ENCODE measurements at regions not wholly inside any gene's neighbourhood (a gene's known extent, or its start where the extent isn't known, plus 50 kb on each side); places are given as distances from the start of the nearest gene placed in this dataset.

- peaks cover 41% of the 10 kb centered on the region for H3K27me3 ChIP-seq
- H3K9me3 ChIP-seq: no peaks in the 10 kb centered on the region
- H3K27ac ChIP-seq: no peak overlapping the region
- no peaks in the 10 kb centered on the region for H3K36me3 ChIP-seq
- peaks cover 0 to 5% of the 10 kb centered on the region in 2 experiments for H3K4me1 ChIP-seq (ENCODE audit: control insufficient read depth in 1 of 2, insufficient read depth in 1 of 2, low read depth in 1 of 2, low read length in 1 of 2)
- TF ChIP-seq CTCF (IDR thresholded peaks at IDR 0.05): no peak
- no peak overlapping the region for H3K4me3 ChIP-seq (ENCODE audit: low read depth in 1 of 2, low read length in 1 of 2)
Measured at GRCh38 chr9:113692256-113692655, 183.9 kb upstream of the ZNF618 start.

- Histone ChIP-seq H3K27ac (no peak overlapping the region), H3K36me3 (no peaks in the 10 kb centered on the region), H3K4me3 (ENCODE audit: low read depth in 1 of 2, low read length in 1 of 2) (no peak overlapping the region), H3K9me3 (no peaks in the 10 kb centered on the region), H3K4me1 (ENCODE audit: control insufficient read depth in 1 of 2, insufficient read depth in 1 of 2, low read depth in 1 of 2, low read length in 1 of 2) (no peaks in the 10 kb centered on the region), H3K27me3 (peaks cover 15% of the 10 kb centered on the region)
- no peak for TF ChIP-seq CTCF (IDR thresholded peaks at IDR 0.05)
Measured at GRCh38 chr9:113694912-113695311, 181.2 kb upstream of the ZNF618 start.

- H3K4me1 ChIP-seq (ENCODE audit: control insufficient read depth in 1 of 2, insufficient read depth in 1 of 2, low read depth in 1 of 2, low read length in 1 of 2): no peaks in the 10 kb centered on the region
- H3K36me3 ChIP-seq: no peaks in the 10 kb centered on the region
- no peak overlapping the region for H3K27ac ChIP-seq
- H3K4me3 ChIP-seq (ENCODE audit: low read depth in 1 of 2, low read length in 1 of 2): no peak overlapping the region
- no peak for TF ChIP-seq CTCF (IDR thresholded peaks at IDR 0.05)
- peaks cover 13% of the 10 kb centered on the region for H3K27me3 ChIP-seq
- H3K9me3 ChIP-seq: no peaks in the 10 kb centered on the region
Measured at GRCh38 chr9:113695440-113695851, 180.7 kb upstream of the ZNF618 start.

GRCh38 chr9:113695901-113696300 is 180.2 kb upstream of the ZNF618 start:
- Histone ChIP-seq H3K4me3 (ENCODE audit: low read depth in 1 of 2, low read length in 1 of 2) (no peak overlapping the region), H3K36me3 (no peaks in the 10 kb centered on the region), H3K27me3 (peaks cover 12% of the 10 kb centered on the region), H3K27ac (no peak overlapping the region), H3K4me1 (ENCODE audit: control insufficient read depth in 1 of 2, insufficient read depth in 1 of 2, low read depth in 1 of 2, low read length in 1 of 2) (no peaks in the 10 kb centered on the region), H3K9me3 (no peaks in the 10 kb centered on the region)
- TF ChIP-seq CTCF (IDR thresholded peaks at IDR 0.05): no peak

- no peak for TF ChIP-seq CTCF (IDR thresholded peaks at IDR 0.05)
- H3K9me3 ChIP-seq: no peaks in the 10 kb centered on the region
- H3K4me1 ChIP-seq (ENCODE audit: control insufficient read depth in 1 of 2, insufficient read depth in 1 of 2, low read depth in 1 of 2, low read length in 1 of 2): no peaks in the 10 kb centered on the region
- H3K4me3 ChIP-seq (ENCODE audit: low read depth in 1 of 2, low read length in 1 of 2): no peak overlapping the region
- no peaks in the 10 kb centered on the region for H3K27me3 ChIP-seq
- no peak overlapping the region for H3K27ac ChIP-seq
- H3K36me3 ChIP-seq: no peaks in the 10 kb centered on the region
Measured at GRCh38 chr9:113701774-113702755, 174.0 kb upstream of the ZNF618 start.

Data from neutrophil (primary cell).